ENCODE measurements at regions not wholly inside any gene's neighbourhood (a gene's known extent, or its start where the extent isn't known, plus 50 kb on each side); places are given as distances from the start of the nearest gene placed in this dataset.
"Not testable (repeated sequence)": the region's sequence is repeated elsewhere in the genome, so short reads cannot be mapped to it uniquely, and the experiment has no call there.

- DNase-seq = no peak
Measured at GRCh38 chr1:168490306-168490705, 53.5 kb downstream of the XCL2 start.

GRCh38 chr1:168488138-168488537, 55.7 kb downstream of the XCL2 start:
- peak in 4 of 56 donors; percentile 1 to 14 (median 11) for DNase-seq

GRCh38 chr1:168486820-168487219, 57.0 kb downstream of the XCL2 start:
- not testable (repeated sequence) for DNase-seq

- no peak for DNase-seq
Measured at GRCh38 chr1:168485048-168485447, 58.7 kb downstream of the XCL2 start.

- DNase-seq = no peak
Measured at GRCh38 chr1:168484083-168484482, 59.7 kb downstream of the XCL2 start.

- DNase-seq = no peak
Measured at GRCh38 chr1:168483539-168483938, 60.3 kb downstream of the XCL2 start.

GRCh38 chr1:168482106-168482505, 61.7 kb downstream of the XCL2 start:
- DNase-seq = no peak

GRCh38 chr1:168481586-168481985, 62.2 kb downstream of the XCL2 start:
- no peak for DNase-seq

GRCh38 chr1:168480997-168481396, 62.8 kb downstream of the XCL2 start:
- DNase-seq = no peak

- DNase-seq = no peak
Measured at GRCh38 chr1:168477792-168478191, 66.0 kb downstream of the XCL2 start.

- no peak for DNase-seq
Measured at GRCh38 chr1:168476588-168477385, 67.0 kb downstream of the XCL2 start.

- no peak for DNase-seq
Measured at GRCh38 chr1:168474322-168474721, 69.5 kb downstream of the XCL2 start.

GRCh38 chr1:168473126-168473525, 70.7 kb downstream of the XCL2 start:
- no peak for DNase-seq

GRCh38 chr1:168472223-168472622, 71.6 kb downstream of the XCL2 start:
- DNase-seq = no peak

- DNase-seq = no peak
Measured at GRCh38 chr1:168470901-168471431, 72.8 kb downstream of the XCL2 start.

GRCh38 chr1:168469690-168470089, 74.1 kb downstream of the XCL2 start:
- DNase-seq = no peak

GRCh38 chr1:168468822-168469221, 75.0 kb downstream of the XCL2 start:
- DNase-seq = no peak

- DNase-seq = no peak
Measured at GRCh38 chr1:168468042-168468809, 75.6 kb downstream of the XCL2 start.

- DNase-seq = no peak
Measured at GRCh38 chr1:168467452-168467851, 76.3 kb downstream of the XCL2 start.

- no peak for DNase-seq
Measured at GRCh38 chr1:168466714-168467131, 77.1 kb downstream of the XCL2 start.

- peak in 16 of 56 donors; percentile 4 to 66 (median 19) for DNase-seq
Measured at GRCh38 chr1:168466092-168466713, 77.6 kb downstream of the XCL2 start.

GRCh38 chr1:168461108-168461507, 82.7 kb downstream of the XCL2 start:
- DNase-seq = not testable (repeated sequence)

Measured in amygdala (tissue), 56 donors.